ENCODE measurements at regions not wholly inside any gene's neighbourhood (a gene's known extent, or its start where the extent isn't known, plus 50 kb on each side); places are given as distances from the start of the nearest gene placed in this dataset.

DNA sequence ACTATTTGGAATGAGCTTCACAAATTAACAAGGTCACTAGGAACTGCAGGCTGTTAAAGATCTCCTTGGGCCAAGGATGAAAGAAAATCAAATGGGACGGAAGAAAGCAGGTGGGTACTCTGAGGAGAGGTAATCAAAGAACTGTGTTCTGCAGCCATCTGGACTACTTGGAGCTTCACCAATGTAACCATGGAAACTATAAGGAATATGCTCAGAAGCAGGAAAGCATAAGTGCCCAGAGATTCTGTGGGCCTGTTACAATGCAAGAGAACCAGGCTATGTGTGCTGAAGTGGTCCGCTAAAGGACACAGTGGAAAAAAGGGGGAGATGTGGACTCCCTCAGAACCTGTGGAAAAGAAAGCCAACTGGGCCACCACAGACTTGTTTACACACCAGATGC lies 238.5 kb downstream of the PTGER3 start:
- Mint-ChIP-seq H3K9me3 (peaks cover 10% of the 10 kb centered on the region), H3K4me1 (peaks cover 4% of the 10 kb centered on the region; the same call in 1 of the 2 replicates), H3K4me3 (no peak overlapping the region), H3K27ac (no peak overlapping the region), H3K27me3 (ENCODE audit: low read depth) (0 out of 2 replicates have a peak, but pooled peaks cover 2% of the 10 kb centered on the region), H3K36me3 (peaks cover 7% of the 10 kb centered on the region)
- POLR2A ChIA-PET, result no interaction called here
- CTCF ChIA-PET, result no interaction called here
- no peak for DNase-seq (ENCODE audit: low spot score)
- no peak for ATAC-seq
- TF ChIP-seq RELA (CRISPR knock-in tag; IDR thresholded peaks at IDR 0.05; ENCODE audit: borderline replicate concordance), result no peak

DNA sequence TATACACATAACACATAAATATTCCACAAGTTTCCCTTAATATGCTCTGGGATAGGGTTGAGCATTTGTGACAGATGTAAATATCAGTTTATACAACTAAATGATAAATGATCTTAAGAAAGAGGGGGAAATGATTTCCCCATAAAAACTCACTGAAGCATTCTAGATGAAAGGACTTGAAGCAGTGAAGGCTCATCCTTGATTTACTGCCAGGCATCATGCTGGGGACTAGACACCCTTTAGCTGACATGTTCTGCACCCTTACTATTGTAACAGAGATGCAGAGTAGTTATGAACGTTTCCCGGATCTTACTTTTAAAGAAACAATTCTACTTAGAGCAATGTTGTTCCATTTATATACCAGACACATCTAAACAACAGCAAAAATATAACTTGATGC lies 235.8 kb downstream of the PTGER3 start:
- Mint-ChIP-seq H3K4me3 (no peak overlapping the region), H3K36me3 (no peaks in the 10 kb centered on the region), H3K9me3 (no peaks in the 10 kb centered on the region), H3K27me3 (ENCODE audit: low read depth) (no peaks in the 10 kb centered on the region), H3K4me1 (peaks cover 4% of the 10 kb centered on the region; the same call in 1 of the 2 replicates), H3K27ac (no peak overlapping the region)
- ATAC-seq (no peak), DNase-seq (ENCODE audit: low spot score) (no peak)
- ChIA-PET POLR2A (no interaction called here), CTCF (no interaction called here)
- TF ChIP-seq, protein P1, sequence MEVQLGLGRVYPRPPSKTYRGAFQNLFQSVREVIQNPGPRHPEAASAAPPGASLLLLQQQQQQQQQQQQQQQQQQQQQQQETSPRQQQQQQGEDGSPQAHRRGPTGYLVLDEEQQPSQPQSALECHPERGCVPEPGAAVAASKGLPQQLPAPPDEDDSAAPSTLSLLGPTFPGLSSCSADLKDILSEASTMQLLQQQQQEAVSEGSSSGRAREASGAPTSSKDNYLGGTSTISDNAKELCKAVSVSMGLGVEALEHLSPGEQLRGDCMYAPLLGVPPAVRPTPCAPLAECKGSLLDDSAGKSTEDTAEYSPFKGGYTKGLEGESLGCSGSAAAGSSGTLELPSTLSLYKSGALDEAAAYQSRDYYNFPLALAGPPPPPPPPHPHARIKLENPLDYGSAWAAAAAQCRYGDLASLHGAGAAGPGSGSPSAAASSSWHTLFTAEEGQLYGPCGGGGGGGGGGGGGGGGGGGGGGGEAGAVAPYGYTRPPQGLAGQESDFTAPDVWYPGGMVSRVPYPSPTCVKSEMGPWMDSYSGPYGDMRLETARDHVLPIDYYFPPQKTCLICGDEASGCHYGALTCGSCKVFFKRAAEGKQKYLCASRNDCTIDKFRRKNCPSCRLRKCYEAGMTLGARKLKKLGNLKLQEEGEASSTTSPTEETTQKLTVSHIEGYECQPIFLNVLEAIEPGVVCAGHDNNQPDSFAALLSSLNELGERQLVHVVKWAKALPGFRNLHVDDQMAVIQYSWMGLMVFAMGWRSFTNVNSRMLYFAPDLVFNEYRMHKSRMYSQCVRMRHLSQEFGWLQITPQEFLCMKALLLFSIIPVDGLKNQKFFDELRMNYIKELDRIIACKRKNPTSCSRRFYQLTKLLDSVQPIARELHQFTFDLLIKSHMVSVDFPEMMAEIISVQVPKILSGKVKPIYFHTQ (CRISPR knock-in tag; IDR thresholded peaks at IDR 0.05), result no peak
- TF ChIP-seq CREM (CRISPR knock-in tag; IDR thresholded peaks at IDR 0.05) (no peak), OVOL2 (CRISPR knock-in tag; IDR thresholded peaks at IDR 0.05; ENCODE audit: borderline replicate concordance) (no peak), SP1 (CRISPR knock-in tag; conservative IDR thresholded peaks at IDR 0.05) (no peak), CREB1 (CRISPR knock-in tag; IDR thresholded peaks at IDR 0.05) (no peak)
- TF ChIP-seq, protein P2, sequence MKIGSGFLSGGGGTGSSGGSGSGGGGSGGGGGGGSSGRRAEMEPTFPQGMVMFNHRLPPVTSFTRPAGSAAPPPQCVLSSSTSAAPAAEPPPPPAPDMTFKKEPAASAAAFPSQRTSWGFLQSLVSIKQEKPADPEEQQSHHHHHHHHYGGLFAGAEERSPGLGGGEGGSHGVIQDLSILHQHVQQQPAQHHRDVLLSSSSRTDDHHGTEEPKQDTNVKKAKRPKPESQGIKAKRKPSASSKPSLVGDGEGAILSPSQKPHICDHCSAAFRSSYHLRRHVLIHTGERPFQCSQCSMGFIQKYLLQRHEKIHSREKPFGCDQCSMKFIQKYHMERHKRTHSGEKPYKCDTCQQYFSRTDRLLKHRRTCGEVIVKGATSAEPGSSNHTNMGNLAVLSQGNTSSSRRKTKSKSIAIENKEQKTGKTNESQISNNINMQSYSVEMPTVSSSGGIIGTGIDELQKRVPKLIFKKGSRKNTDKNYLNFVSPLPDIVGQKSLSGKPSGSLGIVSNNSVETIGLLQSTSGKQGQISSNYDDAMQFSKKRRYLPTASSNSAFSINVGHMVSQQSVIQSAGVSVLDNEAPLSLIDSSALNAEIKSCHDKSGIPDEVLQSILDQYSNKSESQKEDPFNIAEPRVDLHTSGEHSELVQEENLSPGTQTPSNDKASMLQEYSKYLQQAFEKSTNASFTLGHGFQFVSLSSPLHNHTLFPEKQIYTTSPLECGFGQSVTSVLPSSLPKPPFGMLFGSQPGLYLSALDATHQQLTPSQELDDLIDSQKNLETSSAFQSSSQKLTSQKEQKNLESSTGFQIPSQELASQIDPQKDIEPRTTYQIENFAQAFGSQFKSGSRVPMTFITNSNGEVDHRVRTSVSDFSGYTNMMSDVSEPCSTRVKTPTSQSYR (CRISPR knock-in tag; IDR thresholded peaks at IDR 0.05), result no peak
- TF ChIP-seq, protein P3, sequence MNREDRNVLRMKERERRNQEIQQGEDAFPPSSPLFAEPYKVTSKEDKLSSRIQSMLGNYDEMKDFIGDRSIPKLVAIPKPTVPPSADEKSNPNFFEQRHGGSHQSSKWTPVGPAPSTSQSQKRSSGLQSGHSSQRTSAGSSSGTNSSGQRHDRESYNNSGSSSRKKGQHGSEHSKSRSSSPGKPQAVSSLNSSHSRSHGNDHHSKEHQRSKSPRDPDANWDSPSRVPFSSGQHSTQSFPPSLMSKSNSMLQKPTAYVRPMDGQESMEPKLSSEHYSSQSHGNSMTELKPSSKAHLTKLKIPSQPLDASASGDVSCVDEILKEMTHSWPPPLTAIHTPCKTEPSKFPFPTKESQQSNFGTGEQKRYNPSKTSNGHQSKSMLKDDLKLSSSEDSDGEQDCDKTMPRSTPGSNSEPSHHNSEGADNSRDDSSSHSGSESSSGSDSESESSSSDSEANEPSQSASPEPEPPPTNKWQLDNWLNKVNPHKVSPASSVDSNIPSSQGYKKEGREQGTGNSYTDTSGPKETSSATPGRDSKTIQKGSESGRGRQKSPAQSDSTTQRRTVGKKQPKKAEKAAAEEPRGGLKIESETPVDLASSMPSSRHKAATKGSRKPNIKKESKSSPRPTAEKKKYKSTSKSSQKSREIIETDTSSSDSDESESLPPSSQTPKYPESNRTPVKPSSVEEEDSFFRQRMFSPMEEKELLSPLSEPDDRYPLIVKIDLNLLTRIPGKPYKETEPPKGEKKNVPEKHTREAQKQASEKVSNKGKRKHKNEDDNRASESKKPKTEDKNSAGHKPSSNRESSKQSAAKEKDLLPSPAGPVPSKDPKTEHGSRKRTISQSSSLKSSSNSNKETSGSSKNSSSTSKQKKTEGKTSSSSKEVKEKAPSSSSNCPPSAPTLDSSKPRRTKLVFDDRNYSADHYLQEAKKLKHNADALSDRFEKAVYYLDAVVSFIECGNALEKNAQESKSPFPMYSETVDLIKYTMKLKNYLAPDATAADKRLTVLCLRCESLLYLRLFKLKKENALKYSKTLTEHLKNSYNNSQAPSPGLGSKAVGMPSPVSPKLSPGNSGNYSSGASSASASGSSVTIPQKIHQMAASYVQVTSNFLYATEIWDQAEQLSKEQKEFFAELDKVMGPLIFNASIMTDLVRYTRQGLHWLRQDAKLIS (CRISPR knock-in tag; IDR thresholded peaks at IDR 0.05; ENCODE audit: borderline replicate concordance), result no peak
- TF ChIP-seq, protein P4, sequence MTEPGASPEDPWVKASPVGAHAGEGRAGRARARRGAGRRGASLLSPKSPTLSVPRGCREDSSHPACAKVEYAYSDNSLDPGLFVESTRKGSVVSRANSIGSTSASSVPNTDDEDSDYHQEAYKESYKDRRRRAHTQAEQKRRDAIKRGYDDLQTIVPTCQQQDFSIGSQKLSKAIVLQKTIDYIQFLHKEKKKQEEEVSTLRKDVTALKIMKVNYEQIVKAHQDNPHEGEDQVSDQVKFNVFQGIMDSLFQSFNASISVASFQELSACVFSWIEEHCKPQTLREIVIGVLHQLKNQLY (CRISPR knock-in tag; IDR thresholded peaks at IDR 0.05), result no peak
- TF ChIP-seq, protein P5, sequence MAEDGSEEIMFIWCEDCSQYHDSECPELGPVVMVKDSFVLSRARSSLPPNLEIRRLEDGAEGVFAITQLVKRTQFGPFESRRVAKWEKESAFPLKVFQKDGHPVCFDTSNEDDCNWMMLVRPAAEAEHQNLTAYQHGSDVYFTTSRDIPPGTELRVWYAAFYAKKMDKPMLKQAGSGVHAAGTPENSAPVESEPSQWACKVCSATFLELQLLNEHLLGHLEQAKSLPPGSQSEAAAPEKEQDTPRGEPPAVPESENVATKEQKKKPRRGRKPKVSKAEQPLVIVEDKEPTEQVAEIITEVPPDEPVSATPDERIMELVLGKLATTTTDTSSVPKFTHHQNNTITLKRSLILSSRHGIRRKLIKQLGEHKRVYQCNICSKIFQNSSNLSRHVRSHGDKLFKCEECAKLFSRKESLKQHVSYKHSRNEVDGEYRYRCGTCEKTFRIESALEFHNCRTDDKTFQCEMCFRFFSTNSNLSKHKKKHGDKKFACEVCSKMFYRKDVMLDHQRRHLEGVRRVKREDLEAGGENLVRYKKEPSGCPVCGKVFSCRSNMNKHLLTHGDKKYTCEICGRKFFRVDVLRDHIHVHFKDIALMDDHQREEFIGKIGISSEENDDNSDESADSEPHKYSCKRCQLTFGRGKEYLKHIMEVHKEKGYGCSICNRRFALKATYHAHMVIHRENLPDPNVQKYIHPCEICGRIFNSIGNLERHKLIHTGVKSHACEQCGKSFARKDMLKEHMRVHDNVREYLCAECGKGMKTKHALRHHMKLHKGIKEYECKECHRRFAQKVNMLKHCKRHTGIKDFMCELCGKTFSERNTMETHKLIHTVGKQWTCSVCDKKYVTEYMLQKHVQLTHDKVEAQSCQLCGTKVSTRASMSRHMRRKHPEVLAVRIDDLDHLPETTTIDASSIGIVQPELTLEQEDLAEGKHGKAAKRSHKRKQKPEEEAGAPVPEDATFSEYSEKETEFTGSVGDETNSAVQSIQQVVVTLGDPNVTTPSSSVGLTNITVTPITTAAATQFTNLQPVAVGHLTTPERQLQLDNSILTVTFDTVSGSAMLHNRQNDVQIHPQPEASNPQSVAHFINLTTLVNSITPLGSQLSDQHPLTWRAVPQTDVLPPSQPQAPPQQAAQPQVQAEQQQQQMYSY (CRISPR knock-in tag; IDR thresholded peaks at IDR 0.05), result no peak
- TF ChIP-seq, protein P6, sequence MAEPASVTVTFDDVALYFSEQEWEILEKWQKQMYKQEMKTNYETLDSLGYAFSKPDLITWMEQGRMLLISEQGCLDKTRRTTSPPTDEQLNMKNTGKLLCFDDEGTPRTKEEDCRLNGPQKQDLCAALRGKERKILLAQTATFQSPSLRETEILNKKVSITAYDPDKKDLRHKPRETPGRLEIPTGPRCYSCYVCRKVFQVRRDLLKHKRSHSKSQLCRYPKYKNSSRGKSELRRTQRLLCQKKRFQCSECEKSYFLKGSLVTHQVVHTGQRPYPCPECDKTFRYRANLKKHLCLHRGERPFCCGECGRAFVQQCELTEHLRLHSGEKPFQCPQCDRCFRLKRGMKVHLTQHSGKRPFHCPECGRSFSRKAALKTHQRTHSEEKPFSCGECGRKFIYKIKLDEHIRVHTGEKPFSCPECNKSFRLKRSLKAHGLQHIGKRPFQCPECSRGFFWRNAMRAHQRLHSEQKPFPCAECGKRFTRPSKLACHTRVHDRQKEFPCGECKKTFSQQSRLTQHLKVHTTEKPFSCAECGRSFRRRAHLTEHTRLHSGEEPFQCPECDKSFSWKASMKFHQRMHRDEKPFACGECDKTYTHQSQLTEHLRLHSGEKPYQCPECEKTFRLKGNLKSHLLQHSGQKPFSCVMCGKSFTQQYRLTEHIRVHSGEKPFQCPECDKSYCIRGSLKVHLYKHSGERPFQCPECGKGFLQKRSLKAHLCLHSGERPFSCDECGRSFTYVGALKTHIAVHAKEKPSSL (CRISPR knock-in tag; conservative IDR thresholded peaks at IDR 0.05), result no peak
- TF ChIP-seq, protein P7, sequence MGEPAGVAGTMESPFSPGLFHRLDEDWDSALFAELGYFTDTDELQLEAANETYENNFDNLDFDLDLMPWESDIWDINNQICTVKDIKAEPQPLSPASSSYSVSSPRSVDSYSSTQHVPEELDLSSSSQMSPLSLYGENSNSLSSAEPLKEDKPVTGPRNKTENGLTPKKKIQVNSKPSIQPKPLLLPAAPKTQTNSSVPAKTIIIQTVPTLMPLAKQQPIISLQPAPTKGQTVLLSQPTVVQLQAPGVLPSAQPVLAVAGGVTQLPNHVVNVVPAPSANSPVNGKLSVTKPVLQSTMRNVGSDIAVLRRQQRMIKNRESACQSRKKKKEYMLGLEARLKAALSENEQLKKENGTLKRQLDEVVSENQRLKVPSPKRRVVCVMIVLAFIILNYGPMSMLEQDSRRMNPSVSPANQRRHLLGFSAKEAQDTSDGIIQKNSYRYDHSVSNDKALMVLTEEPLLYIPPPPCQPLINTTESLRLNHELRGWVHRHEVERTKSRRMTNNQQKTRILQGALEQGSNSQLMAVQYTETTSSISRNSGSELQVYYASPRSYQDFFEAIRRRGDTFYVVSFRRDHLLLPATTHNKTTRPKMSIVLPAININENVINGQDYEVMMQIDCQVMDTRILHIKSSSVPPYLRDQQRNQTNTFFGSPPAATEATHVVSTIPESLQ (CRISPR knock-in tag; IDR thresholded peaks at IDR 0.05), result no peak

All from WTC11 (cell line).